HCT116 (cell line): ENCODE measurements at regions not wholly inside any gene's neighbourhood (a gene's known extent, or its start where the extent isn't known, plus 50 kb on each side); places are given as distances from the start of the nearest gene placed in this dataset.

Experiments used
- ATAC-seq: fragments of 200-7000 bp; cut with Tn5 transposase; 2 replicates; pipeline ENCODE4 v1.9.1; 2020; ENCODE audit warnings: mild to moderate bottlenecking, moderate library complexity
- BruUV-seq: library from RNA; stranded (reverse); fragments of 400-500 nt; replicated peaks from 2 replicates; lab custom pipeline; 2021; lab: Mats Ljungman, UMichigan
- CTCF ChIA-PET: fragments of 300-600 bp; sonication (Branson Sonifier 250); formaldehyde crosslinking; loops from one replicate; lab custom pipeline; 2021; ENCODE audit warnings: antibody characterized with exemption; lab: Charles Lee
- POLR2A ChIA-PET: fragments of 300-600, 350-600 bp; sonication (Branson Sonifier 250); formaldehyde crosslinking; loops from one replicate; lab custom pipeline; 2021; ENCODE audit warnings: antibody characterized with exemption; lab: Charles Lee
- RAD21 ChIA-PET, 2 experiments: fragments of 300-600 bp; sonication (Branson Sonifier 250); formaldehyde crosslinking; loops; one replicate each; lab custom pipeline; 2023; ENCODE audit warnings: low total read pairs in 2 of 2; ENCODE audit not compliant: uncharacterized antibody in 2 of 2, unreplicated experiment in 2 of 2, low non-redundant PET in 1 of 2; lab: Charles Lee
- DNase-seq: peaks from one replicate; pipeline ENCODE4 v3.0.0-alpha.2; 2010; ENCODE audit warnings: low read depth, low spot score
- H2AFZ ChIP-seq: fragments of 200-600 bp; shearing (Covaris generic), sonication (generic); 2 replicates; pipeline ENCODE4 v1.6.1; 2017; ENCODE audit warnings: low read depth, mixed run types, mixed read lengths, antibody characterized with exemption, low read length; ENCODE audit not compliant: poor library complexity, severe bottlenecking
- H3K27ac ChIP-seq: 2 replicates; pipeline ENCODE4 v1.5.1; 2012; ENCODE audit warnings: low read depth, low read length
- H3K27me3 ChIP-seq: fragments of 200-600 bp; sonication (generic); 2 replicates; pipeline ENCODE4 v1.6.1; 2016; ENCODE audit warnings: mixed run types, low read length, mixed read lengths; ENCODE audit not compliant: insufficient read depth
- H3K36me3 ChIP-seq, 2 experiments: fragments of 200-500 bp in 1 of 2; fragments of 200-600 bp in 1 of 2; sonication (Bioruptor generic) in 1 of 2; sonication (generic) in 1 of 2; 2 replicates each; pipeline versions ENCODE4 v1.5.1 to v1.6.1; 2014 to 2016; ENCODE audit warnings: low read length in 2 of 2, inconsistent platforms in 1 of 2, mixed read lengths in 1 of 2, mixed run types in 1 of 2; ENCODE audit not compliant: insufficient read depth in 2 of 2, control insufficient read depth in 1 of 2
- H3K4me1 ChIP-seq, 2 experiments: fragments of 200-600 bp in 1 of 2; sonication (generic) in 1 of 2; 2 replicates each; pipeline versions ENCODE4 v1.5.1 to v1.6.1; 2012 to 2017; ENCODE audit warnings: low read length in 2 of 2, inconsistent platforms in 1 of 2, mild to moderate bottlenecking in 1 of 2, mixed read lengths in 1 of 2, mixed run types in 1 of 2, moderate library complexity in 1 of 2; ENCODE audit not compliant: insufficient read depth in 2 of 2, control insufficient read depth in 1 of 2
- H3K4me2 ChIP-seq: fragments of 200-600 bp; sonication (generic); 2 replicates; pipeline ENCODE4 v1.6.1; 2017; ENCODE audit warnings: mixed run types, low read length, mixed read lengths
- H3K4me3 ChIP-seq, 2 experiments: fragments of 200-600 bp in 1 of 2; sonication (generic) in 1 of 2; replicated peaks in 1 of 2; 2 replicates each; pipeline ENCODE4 v1.5.1; 2011 to 2016; ENCODE audit warnings: low read length in 2 of 2, control low read depth in 1 of 2, low read depth in 1 of 2, mild to moderate bottlenecking in 1 of 2, mixed read lengths in 1 of 2, mixed run types in 1 of 2
- H3K79me2 ChIP-seq: fragments of 200-600 bp; sonication (generic); 2 replicates; pipeline ENCODE4 v1.6.1; 2017; ENCODE audit warnings: mild to moderate bottlenecking, mixed run types, low read length, moderate library complexity, mixed read lengths; ENCODE audit not compliant: insufficient read depth
- H3K9ac ChIP-seq: fragments of 200-600 bp; sonication (generic); 2 replicates; pipeline ENCODE4 v1.6.1; 2016; ENCODE audit warnings: low read length, mixed read lengths
- H3K9me2 ChIP-seq: fragments of 200-600 bp; sonication (generic), shearing (Covaris generic); 2 replicates; pipeline ENCODE4 v1.6.1; 2017; ENCODE audit warnings: mixed run types, mild to moderate bottlenecking, moderate library complexity; ENCODE audit not compliant: insufficient read depth
- H3K9me3 ChIP-seq, 2 experiments: fragments of 200-500 bp in 1 of 2; fragments of 200-600 bp in 1 of 2; sonication (Bioruptor generic) in 1 of 2; sonication (generic) in 1 of 2; 2 replicates each; pipeline ENCODE4 v1.6.1; 2014 to 2017; ENCODE audit warnings: low read length in 2 of 2, mixed read lengths in 2 of 2, inconsistent platforms in 1 of 2, low read depth in 1 of 2, mild to moderate bottlenecking in 1 of 2, mixed run types in 1 of 2, moderate library complexity in 1 of 2; ENCODE audit not compliant: control insufficient read depth in 1 of 2, insufficient read depth in 1 of 2
- H4K20me1 ChIP-seq: fragments of 200-600 bp; sonication (generic), shearing (Covaris generic); 2 replicates; pipeline ENCODE4 v1.6.1; 2017; ENCODE audit warnings: mixed run types, mild to moderate bottlenecking, moderate library complexity; ENCODE audit not compliant: insufficient read depth
- ATF3 ChIP-seq: IDR thresholded peaks from 2 replicates; pipeline ENCODE4 v1.6.1; 2012
- CTCF ChIP-seq, 3 experiments: fragments of 200-600 bp in 1 of 3; sonication (generic) in 1 of 3; IDR thresholded peaks in 2 of 3; conservative IDR thresholded peaks in 1 of 3; 2 replicates each; pipeline ENCODE4 v1.5.1; 2012 to 2017; ENCODE audit warnings: low read depth in 2 of 3, low read length in 2 of 3, antibody characterized with exemption in 1 of 3, borderline replicate concordance in 1 of 3, control low read depth in 1 of 3, mild to moderate bottlenecking in 1 of 3, mixed read lengths in 1 of 3, mixed run types in 1 of 3, moderate library complexity in 1 of 3; ENCODE audit not compliant: insufficient read depth in 1 of 3
- EGR1 ChIP-seq: IDR thresholded peaks from 2 replicates; pipeline ENCODE4 v1.6.1; 2012; ENCODE audit warnings: low read depth
- ELF1 ChIP-seq: IDR thresholded peaks from 2 replicates; pipeline ENCODE4 v1.6.1; 2012; ENCODE audit warnings: low read depth, borderline replicate concordance
- EZH2phosphoT487 ChIP-seq: fragments of 200-600 bp; IDR thresholded peaks from 2 replicates; pipeline ENCODE4 v1.6.1; 2018; ENCODE audit warnings: antibody characterized with exemption, borderline replicate concordance
- FOSL1 ChIP-seq: IDR thresholded peaks from 2 replicates; pipeline ENCODE4 v1.6.1; 2012; ENCODE audit warnings: low read depth
- JUND ChIP-seq: IDR thresholded peaks from 2 replicates; pipeline ENCODE4 v1.6.1; 2012
- MAX ChIP-seq: IDR thresholded peaks from 2 replicates; pipeline ENCODE4 v1.6.1; 2012
- POLR2AphosphoS5 ChIP-seq: IDR thresholded peaks from 2 replicates; pipeline ENCODE4 v1.6.1; 2011; ENCODE audit warnings: mild to moderate bottlenecking, low read depth, low read length, moderate library complexity
- RAD21 ChIP-seq: IDR thresholded peaks from 2 replicates; pipeline ENCODE4 v1.6.1; 2012; ENCODE audit warnings: low read depth, mild to moderate bottlenecking
- SIN3A ChIP-seq: IDR thresholded peaks from 2 replicates; pipeline ENCODE4 v1.6.1; 2012; ENCODE audit warnings: low read depth
- SP1 ChIP-seq: IDR thresholded peaks from 2 replicates; pipeline ENCODE4 v1.6.1; 2012; ENCODE audit warnings: low read depth
- SRF ChIP-seq: IDR thresholded peaks from 2 replicates; pipeline ENCODE4 v1.6.1; 2012; ENCODE audit warnings: low read depth
- TCF7L2 ChIP-seq: IDR thresholded peaks from 2 replicates; pipeline ENCODE4 v1.7.0; 2011; ENCODE audit warnings: borderline replicate concordance, inconsistent platforms; ENCODE audit not compliant: insufficient read depth, insufficient read length; ENCODE audit errors: extremely low read depth
- ZBTB33 ChIP-seq: IDR thresholded peaks from 2 replicates; pipeline ENCODE4 v1.6.1; 2011; ENCODE audit warnings: mild to moderate bottlenecking, low read length, moderate library complexity; ENCODE audit not compliant: insufficient replicate concordance; ENCODE audit errors: extremely low read depth
- ZNF274 ChIP-seq: fragments of 200-500 bp; sonication (Bioruptor generic); IDR thresholded peaks from 2 replicates; pipeline ENCODE4 v1.6.1; 2014; ENCODE audit warnings: mild to moderate bottlenecking, low read depth, low read length, inconsistent platforms
- intact Hi-C: fragments of 100-400 bp; cut with micrococcal nuclease; formaldehyde crosslinking; loops from 2 replicates; pipeline ENCODE4 v1.10.0; 2022

- Histone ChIP-seq H4K20me1 (no peaks in the 10 kb centered on the region), H3K27ac (no peak overlapping the region), H3K9ac (no peak overlapping the region), H3K4me3 (no peak overlapping the region), H3K27me3 (no peaks in the 10 kb centered on the region), H3K9me3 (no peaks in the 10 kb centered on the region), H3K9me2 (no peaks in the 10 kb centered on the region), H3K79me2 (no peaks in the 10 kb centered on the region), H3K36me3 (no peaks in the 10 kb centered on the region), H3K4me2 (no peak overlapping the region), H2AFZ (no peak overlapping the region), H3K4me1 (no peaks in the 10 kb centered on the region)
- intact Hi-C loops = no loop called here
- ATAC-seq = no peak
- no TSS peak for BruUV-seq
- ChIA-PET CTCF (no interaction called here), POLR2A (no interaction called here), RAD21 (no interaction called here)
- TF ChIP-seq SRF (no peak), SP1 (no peak), JUND (no peak), MAX (no peak), SIN3A (no peak), EGR1 (no peak)
- DNase-seq = no peak
Observed at GRCh38 chr7:81549484-81550016, 220.3 kb downstream of the HGF start.

- RAD21 ChIA-PET = no interaction called here
- DNase-seq (no peak), ATAC-seq (no peak)
- no TSS peak for BruUV-seq
- Histone ChIP-seq H3K9me3 (no peaks in the 10 kb centered on the region), H3K36me3 (no peaks in the 10 kb centered on the region), H3K4me1 (no peaks in the 10 kb centered on the region), H3K79me2 (no peaks in the 10 kb centered on the region), H3K27ac (no peak overlapping the region), H3K9me2 (no peaks in the 10 kb centered on the region), H3K4me3 (no peak overlapping the region), H2AFZ (no peak overlapping the region), H4K20me1 (no peaks in the 10 kb centered on the region), H3K9ac (no peak overlapping the region), H3K27me3 (no peaks in the 10 kb centered on the region), H3K4me2 (no peak overlapping the region)
- intact Hi-C loops = no loop called here
- POLR2A ChIA-PET = no interaction called here
- CTCF ChIA-PET = no interaction called here
- TF ChIP-seq ATF3 (no peak), POLR2AphosphoS5 (no peak), FOSL1 (no peak), TCF7L2 (no peak), CTCF (IDR thresholded peaks at IDR 0.05 in 2 of 3, conservative IDR thresholded peaks at IDR 0.05 in 1 of 3; ENCODE audit: borderline replicate concordance in 1 of 3, insufficient read depth in 1 of 3, low read depth in 2 of 3, low read length in 2 of 3) (no peak), ZBTB33 (no peak), ZNF274 (no peak), RAD21 (no peak), SRF (no peak), ELF1 (no peak), EGR1 (no peak), SIN3A (no peak), MAX (no peak), EZH2phosphoT487 (no peak)
Observed at GRCh38 chr7:81534996-81535395, 234.9 kb downstream of the HGF start.
